ENCODE measurements at regions not wholly inside any gene's neighbourhood (a gene's known extent, or its start where the extent isn't known, plus 50 kb on each side); places are given as distances from the start of the nearest gene placed in this dataset.

DNA sequence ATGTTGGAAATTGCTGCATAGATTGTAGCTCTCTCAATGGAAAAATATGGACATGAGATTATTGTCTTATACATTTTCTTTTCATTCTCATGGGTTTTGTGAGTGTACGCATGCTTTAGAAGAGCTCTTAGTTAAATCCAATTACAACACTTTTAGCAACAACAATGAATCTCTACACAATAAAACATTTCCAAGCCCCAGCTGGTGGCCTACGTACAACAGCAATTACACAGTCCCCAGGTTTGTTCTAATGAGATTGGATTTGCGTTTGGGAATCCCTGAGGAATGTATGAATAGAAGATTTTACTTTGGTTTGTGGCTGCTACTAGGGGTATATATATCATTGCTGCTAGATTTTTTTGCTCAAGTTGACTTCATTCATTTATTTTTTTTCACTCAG, 98.6 kb downstream of the FHDC1 start:
- no peaks in the 10 kb centered on the region for H3K27me3 ChIP-seq
- no peak overlapping the region for H3K27ac ChIP-seq
- H3K36me3 ChIP-seq: no peaks in the 10 kb centered on the region
- WGBS, 2 donors: 76 to 92% methylated on average over 3 of the region's 3 CpGs
- no peak overlapping the region for H3K4me3 ChIP-seq
- intact Hi-C loops (cut with DNase I): no loop called here
- TF ChIP-seq POLR2A (IDR thresholded peaks at IDR 0.05) (no peak), EP300 (IDR thresholded peaks at IDR 0.05) (no peak), POLR2AphosphoS5 (IDR thresholded peaks at IDR 0.05) (no peak)
- TF ChIP-seq, protein P1, sequence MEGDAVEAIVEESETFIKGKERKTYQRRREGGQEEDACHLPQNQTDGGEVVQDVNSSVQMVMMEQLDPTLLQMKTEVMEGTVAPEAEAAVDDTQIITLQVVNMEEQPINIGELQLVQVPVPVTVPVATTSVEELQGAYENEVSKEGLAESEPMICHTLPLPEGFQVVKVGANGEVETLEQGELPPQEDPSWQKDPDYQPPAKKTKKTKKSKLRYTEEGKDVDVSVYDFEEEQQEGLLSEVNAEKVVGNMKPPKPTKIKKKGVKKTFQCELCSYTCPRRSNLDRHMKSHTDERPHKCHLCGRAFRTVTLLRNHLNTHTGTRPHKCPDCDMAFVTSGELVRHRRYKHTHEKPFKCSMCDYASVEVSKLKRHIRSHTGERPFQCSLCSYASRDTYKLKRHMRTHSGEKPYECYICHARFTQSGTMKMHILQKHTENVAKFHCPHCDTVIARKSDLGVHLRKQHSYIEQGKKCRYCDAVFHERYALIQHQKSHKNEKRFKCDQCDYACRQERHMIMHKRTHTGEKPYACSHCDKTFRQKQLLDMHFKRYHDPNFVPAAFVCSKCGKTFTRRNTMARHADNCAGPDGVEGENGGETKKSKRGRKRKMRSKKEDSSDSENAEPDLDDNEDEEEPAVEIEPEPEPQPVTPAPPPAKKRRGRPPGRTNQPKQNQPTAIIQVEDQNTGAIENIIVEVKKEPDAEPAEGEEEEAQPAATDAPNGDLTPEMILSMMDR (IDR thresholded peaks at IDR 0.05): no peak
- H3K4me1 ChIP-seq: no peaks in the 10 kb centered on the region
- DNase-seq: no peak
- peaks cover 0 to 4% (median 0%) of the 10 kb centered on the region in 4 donors for H3K9me3 ChIP-seq

- Histone ChIP-seq H3K27me3 (no peaks in the 10 kb centered on the region), H3K27ac (no peak overlapping the region), H3K4me1 (no peaks in the 10 kb centered on the region), H3K36me3 (no peaks in the 10 kb centered on the region), H3K4me3 (no peak overlapping the region), H3K9me3 (peaks cover 0 to 5% (median 0%) of the 10 kb centered on the region in 4 donors)
- DNase-seq: no peak
- 83 to 91% methylated on average over 5 of the region's 5 CpGs for WGBS, 2 donors
- intact Hi-C loops (cut with DNase I): no loop called here
- TF ChIP-seq, protein P1 (IDR thresholded peaks at IDR 0.05): no peak
- TF ChIP-seq POLR2A (IDR thresholded peaks at IDR 0.05) (no peak), EP300 (IDR thresholded peaks at IDR 0.05) (no peak), POLR2AphosphoS5 (IDR thresholded peaks at IDR 0.05) (no peak)
Measured at GRCh38 chr4:153036931-153037482, 100.9 kb downstream of the FHDC1 start.

DNA sequence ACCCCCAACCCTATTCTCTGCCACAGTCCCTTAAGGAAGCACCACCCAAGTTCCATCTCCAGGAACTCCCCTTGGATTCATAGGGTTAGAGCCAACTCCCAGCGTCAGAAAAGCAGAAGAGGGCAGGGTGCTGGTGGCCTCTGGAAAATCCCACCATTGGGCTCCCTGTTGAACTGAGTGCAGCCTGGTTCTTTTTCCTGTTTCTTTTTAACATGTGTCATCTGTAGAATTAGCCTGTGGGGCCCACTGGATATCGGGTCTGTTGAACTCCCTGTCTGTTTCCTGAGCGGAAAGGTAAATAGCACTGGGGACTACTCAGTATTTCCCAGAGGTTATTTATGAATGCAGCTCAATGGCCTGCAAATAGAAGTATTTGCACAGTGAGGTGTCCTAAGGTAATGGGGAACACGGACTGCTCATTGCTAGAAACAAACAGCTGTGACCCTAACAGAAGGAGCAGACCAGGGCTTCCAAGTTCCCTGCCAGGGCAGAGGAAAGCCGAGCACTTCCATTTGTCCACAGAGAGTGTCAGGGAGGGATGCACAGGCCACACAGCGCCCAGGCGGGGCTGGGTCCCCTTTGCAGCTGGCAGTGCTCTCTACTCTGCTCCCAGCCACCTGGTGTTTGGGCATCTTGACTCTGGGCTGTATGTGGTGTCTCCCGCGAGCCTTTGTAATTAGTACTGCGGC, 102.6 kb downstream of the FHDC1 start:
- 46 to 55% methylated on average over 10 of the region's 10 CpGs for WGBS, 2 donors
- DNase-seq: no peak
- Histone ChIP-seq H3K4me3 (no peak overlapping the region), H3K27me3 (no peaks in the 10 kb centered on the region), H3K9me3 (peaks cover 0 to 5% (median 0%) of the 10 kb centered on the region in 4 donors), H3K36me3 (no peaks in the 10 kb centered on the region), H3K4me1 (no peaks in the 10 kb centered on the region), H3K27ac (no peak overlapping the region)
- intact Hi-C loops (cut with DNase I): no loop called here
- TF ChIP-seq POLR2A (IDR thresholded peaks at IDR 0.05) (no peak), POLR2AphosphoS5 (IDR thresholded peaks at IDR 0.05) (no peak), EP300 (IDR thresholded peaks at IDR 0.05) (no peak)
- TF ChIP-seq, protein P1 (IDR thresholded peaks at IDR 0.05): no peak

DNA sequence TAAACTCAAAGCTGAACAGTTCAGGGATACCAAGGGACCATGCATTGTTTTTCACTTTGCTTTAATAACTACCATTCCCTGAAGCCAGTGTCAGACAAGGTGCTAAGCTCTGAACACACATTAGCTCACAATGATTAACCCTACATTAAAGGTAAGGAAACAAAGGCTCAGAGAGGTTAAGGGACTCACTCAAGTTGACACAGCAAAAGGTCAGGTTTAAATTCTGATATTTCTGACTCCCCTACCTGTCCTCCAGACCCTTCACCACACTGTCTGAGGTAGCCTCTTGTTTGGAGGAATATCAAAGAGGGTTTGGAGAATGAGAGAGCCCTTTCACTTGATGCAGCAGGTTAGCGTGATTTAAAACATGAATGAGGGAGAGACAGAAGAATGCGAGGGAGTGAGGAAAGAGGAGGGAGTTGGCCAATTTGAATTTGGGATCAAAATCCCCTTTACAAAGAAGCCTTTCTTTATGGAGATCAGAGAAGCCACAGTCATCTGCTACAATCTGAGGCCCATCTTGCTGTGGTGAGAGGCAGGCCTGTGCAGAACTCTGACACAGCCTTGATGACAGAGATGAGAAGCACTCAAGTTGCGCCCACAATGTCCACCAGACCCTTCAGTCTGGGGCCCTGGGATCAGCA, 103.5 kb downstream of the FHDC1 start:
- H3K27me3 ChIP-seq: no peaks in the 10 kb centered on the region
- H3K4me1 ChIP-seq: no peaks in the 10 kb centered on the region
- no peak for DNase-seq
- no peak overlapping the region for H3K4me3 ChIP-seq
- TF ChIP-seq POLR2AphosphoS5 (IDR thresholded peaks at IDR 0.05) (no peak), EP300 (IDR thresholded peaks at IDR 0.05) (no peak), POLR2A (IDR thresholded peaks at IDR 0.05) (no peak)
- TF ChIP-seq, protein P1 (IDR thresholded peaks at IDR 0.05): no peak
- no peaks in the 10 kb centered on the region for H3K36me3 ChIP-seq
- intact Hi-C loops (cut with DNase I): no loop called here
- 94 to 96% methylated on average over 3 of the region's 3 CpGs for WGBS, 2 donors
- H3K9me3 ChIP-seq: peaks cover 0 to 5% (median 0%) of the 10 kb centered on the region in 4 donors
- no peak overlapping the region for H3K27ac ChIP-seq
